ENCODE measurements at regions not wholly inside any gene's neighbourhood (a gene's known extent, or its start where the extent isn't known, plus 50 kb on each side); places are given as distances from the start of the nearest gene placed in this dataset.

DNA sequence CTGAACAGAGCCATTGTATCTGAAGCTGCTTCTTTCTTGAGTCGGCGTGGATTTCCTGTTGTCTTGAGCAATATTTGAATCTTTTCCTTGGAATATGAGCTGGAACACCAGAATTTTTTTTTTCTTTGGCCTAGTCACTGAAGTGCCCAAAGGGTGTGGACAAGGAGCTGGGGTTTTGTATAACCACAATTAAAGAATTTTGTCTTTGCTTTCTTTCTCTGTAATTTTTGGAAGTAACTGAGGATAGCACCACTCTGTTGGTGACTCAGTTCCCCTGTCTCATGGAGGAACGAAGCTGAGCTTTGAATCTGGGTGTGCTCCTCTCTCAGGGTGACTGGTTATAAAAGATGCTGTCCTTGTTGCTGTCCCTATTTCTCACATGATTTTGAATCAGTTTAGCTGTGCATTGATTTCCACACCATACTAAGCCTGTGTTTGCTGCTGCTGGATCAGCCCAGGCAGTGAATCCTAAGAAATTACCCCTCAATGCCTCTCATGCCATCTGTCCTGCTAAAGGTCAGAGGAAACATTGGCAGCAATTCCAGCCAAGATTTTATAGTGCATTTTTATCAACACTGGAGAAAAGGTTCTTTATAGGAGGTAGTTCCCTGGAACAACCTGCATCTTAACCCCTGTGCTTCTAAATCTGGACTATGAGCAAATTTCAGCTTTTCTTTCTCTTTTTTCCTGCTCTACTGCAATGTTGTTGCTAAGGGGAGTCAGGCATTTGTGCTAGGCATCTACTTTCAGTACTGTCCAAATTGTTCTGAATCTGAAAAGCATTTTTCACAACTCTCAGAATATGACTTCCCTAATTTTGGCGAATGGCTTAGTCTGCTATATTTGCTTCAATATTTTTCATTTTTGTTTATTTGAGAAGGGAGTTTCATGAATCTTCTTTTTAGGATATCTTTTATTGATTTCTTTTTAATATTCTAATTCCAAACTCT is 540.8 kb downstream of the SOX6 start:
- TF ChIP-seq, protein P1, sequence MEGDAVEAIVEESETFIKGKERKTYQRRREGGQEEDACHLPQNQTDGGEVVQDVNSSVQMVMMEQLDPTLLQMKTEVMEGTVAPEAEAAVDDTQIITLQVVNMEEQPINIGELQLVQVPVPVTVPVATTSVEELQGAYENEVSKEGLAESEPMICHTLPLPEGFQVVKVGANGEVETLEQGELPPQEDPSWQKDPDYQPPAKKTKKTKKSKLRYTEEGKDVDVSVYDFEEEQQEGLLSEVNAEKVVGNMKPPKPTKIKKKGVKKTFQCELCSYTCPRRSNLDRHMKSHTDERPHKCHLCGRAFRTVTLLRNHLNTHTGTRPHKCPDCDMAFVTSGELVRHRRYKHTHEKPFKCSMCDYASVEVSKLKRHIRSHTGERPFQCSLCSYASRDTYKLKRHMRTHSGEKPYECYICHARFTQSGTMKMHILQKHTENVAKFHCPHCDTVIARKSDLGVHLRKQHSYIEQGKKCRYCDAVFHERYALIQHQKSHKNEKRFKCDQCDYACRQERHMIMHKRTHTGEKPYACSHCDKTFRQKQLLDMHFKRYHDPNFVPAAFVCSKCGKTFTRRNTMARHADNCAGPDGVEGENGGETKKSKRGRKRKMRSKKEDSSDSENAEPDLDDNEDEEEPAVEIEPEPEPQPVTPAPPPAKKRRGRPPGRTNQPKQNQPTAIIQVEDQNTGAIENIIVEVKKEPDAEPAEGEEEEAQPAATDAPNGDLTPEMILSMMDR (conservative IDR thresholded peaks at IDR 0.05; ENCODE audit: low read depth in 2 of 2): no peak
- no peak for TF ChIP-seq EZH2phosphoT487 (IDR thresholded peaks at IDR 0.05; ENCODE audit: unreplicated experiment)
- TF ChIP-seq POLR2AphosphoS5 (IDR thresholded peaks at IDR 0.05; ENCODE audit: low read depth): no peak
- TF ChIP-seq EZH2 (IDR thresholded peaks at IDR 0.05; ENCODE audit: low read depth, unreplicated experiment): no peak
- TF ChIP-seq STAT1 (IDR thresholded peaks at IDR 0.05; ENCODE audit: unreplicated experiment): no peak
